CD14-positive monocyte (primary cell): ENCODE measurements at regions not wholly inside any gene's neighbourhood (a gene's known extent, or its start where the extent isn't known, plus 50 kb on each side); places are given as distances from the start of the nearest gene placed in this dataset.

Source experiments
- DNase-seq, 3 donors: peaks; one replicate each; pipeline ENCODE4 v3.0.0-alpha.2; 2011 to 2022
- H2AFZ ChIP-seq: 2 replicates; pipeline ENCODE4 v1.6.0; 2012; ENCODE audit warnings: mild to moderate bottlenecking, low read depth, low read length, inconsistent platforms; ENCODE audit not compliant: insufficient read depth, poor library complexity, severe bottlenecking
- H3K27ac ChIP-seq, 2 donors: 1 replicate in 1 of 2; 2 replicates in 1 of 2; pipeline ENCODE4 v1.5.1; 2012 to 2013; ENCODE audit warnings: low read length in 2 of 2, control low read depth in 1 of 2, inconsistent platforms in 1 of 2, low read depth in 1 of 2, mild to moderate bottlenecking in 1 of 2
- H3K27me3 ChIP-seq, 2 donors: one replicate each; pipeline versions ENCODE4 v1.6.0 to v1.6.1; 2011 to 2013; ENCODE audit warnings: low read length in 2 of 2; ENCODE audit not compliant: control insufficient read depth in 2 of 2, insufficient read depth in 2 of 2
- H3K36me3 ChIP-seq, 2 donors: replicated peaks in 1 of 2; 1 replicate in 1 of 2; 2 replicates in 1 of 2; pipeline versions ENCODE4 v1.5.1 to v1.6.1; 2012 to 2013; ENCODE audit warnings: low read length in 2 of 2, control low read depth in 1 of 2, inconsistent platforms in 1 of 2, mild to moderate bottlenecking in 1 of 2; ENCODE audit not compliant: insufficient read depth in 2 of 2, control insufficient read depth in 1 of 2
- H3K4me1 ChIP-seq, 2 donors: 1 replicate in 1 of 2; 2 replicates in 1 of 2; pipeline versions ENCODE4 v1.5.1 to v1.6.1; 2012 to 2013; ENCODE audit warnings: low read length in 2 of 2, control low read depth in 1 of 2, inconsistent platforms in 1 of 2, mild to moderate bottlenecking in 1 of 2, moderate library complexity in 1 of 2; ENCODE audit not compliant: insufficient read depth in 2 of 2, control insufficient read depth in 1 of 2
- H3K4me2 ChIP-seq: replicated peaks from 2 replicates; pipeline ENCODE3; 2012; ENCODE audit warnings: low read length, moderate library complexity, mild to moderate bottlenecking; ENCODE audit not compliant: poor library complexity, severe bottlenecking; ENCODE audit errors: extremely low read depth
- H3K4me3 ChIP-seq, 3 experiments: fragments of 200-600 bp in 1 of 3; sonication (generic) in 1 of 3; replicated peaks in 1 of 3; 1 replicate in 2 of 3; 2 replicates in 1 of 3; pipeline ENCODE4 v1.5.1; 2011 to 2013; ENCODE audit warnings: low read length in 3 of 3, mild to moderate bottlenecking in 3 of 3, control low read depth in 2 of 3, low read depth in 2 of 3, inconsistent platforms in 1 of 3, moderate library complexity in 1 of 3
- H3K79me2 ChIP-seq: 2 replicates; pipeline ENCODE4 v1.6.0; 2012; ENCODE audit warnings: mild to moderate bottlenecking, control low read depth, inconsistent platforms, low read length, moderate library complexity; ENCODE audit not compliant: insufficient read depth
- H3K9ac ChIP-seq: 2 replicates; pipeline ENCODE4 v1.6.0; 2017; ENCODE audit warnings: low read length, mild to moderate bottlenecking; ENCODE audit not compliant: insufficient read depth, poor library complexity, severe bottlenecking
- H3K9me3 ChIP-seq, 2 donors: replicated peaks in 1 of 2; 1 replicate in 1 of 2; 2 replicates in 1 of 2; pipeline versions ENCODE4 v1.5.1 to v1.6.1; 2012 to 2013; ENCODE audit warnings: low read length in 2 of 2, control low read depth in 1 of 2; ENCODE audit not compliant: control insufficient read depth in 1 of 2, insufficient read depth in 1 of 2
- H4K20me1 ChIP-seq: 2 replicates; pipeline ENCODE4 v1.6.0; 2012; ENCODE audit warnings: mild to moderate bottlenecking, low read length, control low read depth, moderate library complexity; ENCODE audit not compliant: insufficient read depth
- H3K27ac Mint-ChIP-seq, 7 donors: one replicate each; pipeline ENCODE4 v1.8.0; 2020; ENCODE audit warnings: mild to moderate bottlenecking in 7 of 7, mixed read lengths in 7 of 7, moderate library complexity in 6 of 7, inconsistent platforms in 2 of 7
- H3K27me3 Mint-ChIP-seq, 3 donors: one replicate each; pipeline ENCODE4 v1.8.0; 2021 to 2022; ENCODE audit warnings: low read depth in 3 of 3, mild to moderate bottlenecking in 3 of 3, mixed read lengths in 3 of 3, moderate library complexity in 3 of 3, inconsistent platforms in 1 of 3
- H3K36me3 Mint-ChIP-seq, 2 donors: one replicate each; pipeline ENCODE4 v1.8.0; 2020; ENCODE audit warnings: mixed read lengths in 2 of 2, inconsistent platforms in 1 of 2, mild to moderate bottlenecking in 1 of 2
- H3K4me1 Mint-ChIP-seq: one replicate; pipeline ENCODE4 v1.8.0; 2020; ENCODE audit warnings: mild to moderate bottlenecking, mixed read lengths
- H3K4me3 Mint-ChIP-seq, 2 donors: one replicate each; pipeline ENCODE4 v1.8.0; 2020; ENCODE audit warnings: mild to moderate bottlenecking in 2 of 2, mixed read lengths in 2 of 2, moderate library complexity in 1 of 2
- H3K9me3 Mint-ChIP-seq, 7 donors: one replicate each; pipeline ENCODE4 v1.8.0; 2020 to 2022; ENCODE audit warnings: mixed read lengths in 7 of 7, mild to moderate bottlenecking in 6 of 7, moderate library complexity in 6 of 7, inconsistent platforms in 2 of 7
- CTCF ChIP-seq: fragments of 200-600 bp; IDR thresholded peaks from one replicate; pipeline ENCODE4 v1.8.0; 2022; ENCODE audit warnings: antibody characterized with exemption, mild to moderate bottlenecking
- WGBS: methylation state at CpG from one replicate; pipeline ENCODE4 v1.1.5; 2013; ENCODE audit warnings: missing lambda C conversion rate; ENCODE audit not compliant: insufficient coverage; 5-methylcytosine and 5-hydroxymethylcytosine counted together
- intact Hi-C, 2 donors: fragments of 100-400 bp; cut with micrococcal nuclease; formaldehyde crosslinking; loops; one replicate each; pipeline versions ENCODE4 v1.15.0 to v1.15.1; 2023

GRCh38 chr18:68455229-68455603 lies 259.7 kb downstream of the TMX3 start:
- DNase-seq: no peak
- Mint-ChIP-seq H3K36me3 (no peaks in the 10 kb centered on the region), H3K9me3 (peaks cover 0 to 6% (median 3%) of the 10 kb centered on the region in 7 donors), H3K27me3 (no peaks in the 10 kb centered on the region), H3K4me3 (no peak overlapping the region), H3K4me1 (no peaks in the 10 kb centered on the region), H3K27ac (no peak overlapping the region)
- Histone ChIP-seq H3K79me2 (no peaks in the 10 kb centered on the region), H3K36me3 (no peaks in the 10 kb centered on the region), H4K20me1 (no peaks in the 10 kb centered on the region), H3K27me3 (no peaks in the 10 kb centered on the region), H3K4me2 (no peak overlapping the region), H2AFZ (no peak overlapping the region), H3K9me3 (no peaks in the 10 kb centered on the region), H3K27ac (no peak overlapping the region), H3K9ac (no peak overlapping the region), H3K4me1 (no peaks in the 10 kb centered on the region), H3K4me3 (no peak overlapping the region)
- no peak for TF ChIP-seq CTCF
- intact Hi-C loops: no loop called here

- H3K4me1 Mint-ChIP-seq: no peaks in the 10 kb centered on the region
- no peaks in the 10 kb centered on the region for H3K36me3 Mint-ChIP-seq
- intact Hi-C loops: no loop called here
Observed at GRCh38 chr18:68454511-68455228, 260.2 kb downstream of the TMX3 start.

More at GRCh38 chr18:68454511-68455228, 260.2 kb downstream of the TMX3 start:
- Mint-ChIP-seq H3K9me3 (peaks cover 0 to 6% (median 3%) of the 10 kb centered on the region in 7 donors), H3K27me3 (no peaks in the 10 kb centered on the region), H3K4me3 (no peak overlapping the region), H3K27ac (no peak overlapping the region)
- Histone ChIP-seq H3K36me3 (no peaks in the 10 kb centered on the region), H3K79me2 (no peaks in the 10 kb centered on the region), H3K4me2 (no peak overlapping the region), H2AFZ (no peak overlapping the region), H3K4me1 (no peaks in the 10 kb centered on the region), H3K4me3 (no peak overlapping the region), H3K27ac (no peak overlapping the region), H3K27me3 (no peaks in the 10 kb centered on the region), H3K9ac (no peak overlapping the region), H3K9me3 (no peaks in the 10 kb centered on the region), H4K20me1 (no peaks in the 10 kb centered on the region)
- no CpG with 5 or more reads among the region's 3 CpGs for WGBS
- no peak for DNase-seq
- no peak for TF ChIP-seq CTCF
